Lower leg skin (tissue), 4 donors: ENCODE measurements at regions not wholly inside any gene's neighbourhood (a gene's known extent, or its start where the extent isn't known, plus 50 kb on each side); places are given as distances from the start of the nearest gene placed in this dataset.

Source experiments
- DNase-seq, 2 donors: peaks; one replicate each; pipeline ENCODE4 v3.0.0-alpha.2; 2019; ENCODE audit warnings: low spot score in 2 of 2
- H3K4me3 ChIP-seq: fragments of 200-600 bp; sonication (generic); 2 replicates; pipeline ENCODE4 v1.5.1; 2017; ENCODE audit warnings: mild to moderate bottlenecking, low read depth; ENCODE audit not compliant: poor library complexity, severe bottlenecking
- CTCF ChIP-seq, 3 donors: fragments of 450-650 bp; IDR thresholded peaks; one replicate each; pipeline ENCODE4 v1.5.1; 2016; ENCODE audit warnings: antibody characterized with exemption in 3 of 3, mild to moderate bottlenecking in 3 of 3, moderate library complexity in 2 of 3
- POLR2A ChIP-seq, 2 donors: fragments of 450-650 bp; IDR thresholded peaks; one replicate each; pipeline ENCODE4 v1.6.1; 2016 to 2017; ENCODE audit warnings: antibody characterized with exemption in 2 of 2, mild to moderate bottlenecking in 1 of 2, moderate library complexity in 1 of 2
- WGBS, 2 donors: methylation state at CpG; one replicate each; pipeline ENCODE4 v1.1.5; 2018; 5-methylcytosine and 5-hydroxymethylcytosine counted together
- intact Hi-C: fragments of 100-400 bp; cut with DNase I; formaldehyde crosslinking; loops from one replicate; pipeline ENCODE4 v1.15.0; 2023; ENCODE audit warnings: low total_unique reads

GRCh38 chr2:57185568-57185967 lies 861.0 kb upstream of the VRK2 start:
- intact Hi-C loops: no loop called here
- TF ChIP-seq CTCF (IDR thresholded peaks at IDR 0.05) (no peak), POLR2A (IDR thresholded peaks at IDR 0.05) (no peak)
- DNase-seq: no peak
- 85% methylated on average over 3 of the region's 3 CpGs for WGBS, 2 donors
- H3K4me3 ChIP-seq: no peak overlapping the region

- no peak for DNase-seq
- intact Hi-C loops: no loop called here
- 81% methylated on average over 2 of the region's 2 CpGs for WGBS, 2 donors
- no peak overlapping the region for H3K4me3 ChIP-seq
- no peak for TF ChIP-seq POLR2A (IDR thresholded peaks at IDR 0.05)
- no peak for TF ChIP-seq CTCF (IDR thresholded peaks at IDR 0.05)
Measured at GRCh38 chr2:57190007-57190406, 856.6 kb upstream of the VRK2 start.

GRCh38 chr2:57199663-57200062 lies 846.9 kb upstream of the VRK2 start:
- intact Hi-C loops: no loop called here
- DNase-seq: no peak
- H3K4me3 ChIP-seq: no peak overlapping the region
- no peak for TF ChIP-seq CTCF (IDR thresholded peaks at IDR 0.05)
- TF ChIP-seq POLR2A (IDR thresholded peaks at IDR 0.05): no peak
- 79 to 87% methylated on average over 3 of the region's 3 CpGs for WGBS, 2 donors

- no peak for TF ChIP-seq POLR2A (IDR thresholded peaks at IDR 0.05)
- TF ChIP-seq CTCF (IDR thresholded peaks at IDR 0.05): no peak
- intact Hi-C loops: no loop called here
- no peak overlapping the region for H3K4me3 ChIP-seq
- no peak for DNase-seq
- 21 to 64% methylated on average over 3 of the region's 3 CpGs for WGBS, 2 donors
Measured at GRCh38 chr2:57204364-57204763, 842.2 kb upstream of the VRK2 start.

GRCh38 chr2:57205241-57205640 lies 841.4 kb upstream of the VRK2 start:
- intact Hi-C loops: no loop called here
- DNase-seq: no peak
- H3K4me3 ChIP-seq: no peak overlapping the region
- 85 to 95% methylated on average over 2 of the region's 2 CpGs for WGBS, 2 donors
- TF ChIP-seq POLR2A (IDR thresholded peaks at IDR 0.05) (no peak), CTCF (IDR thresholded peaks at IDR 0.05) (no peak)

- 71 to 84% methylated on average over 1 of the region's 1 CpG for WGBS, 2 donors
- TF ChIP-seq POLR2A (IDR thresholded peaks at IDR 0.05): no peak
- no peak for TF ChIP-seq CTCF (IDR thresholded peaks at IDR 0.05)
- H3K4me3 ChIP-seq: no peak overlapping the region
Measured at GRCh38 chr2:57207191-57207590, 839.4 kb upstream of the VRK2 start.

More at GRCh38 chr2:57207191-57207590, 839.4 kb upstream of the VRK2 start:
- intact Hi-C loops: no loop called here
- DNase-seq: no peak
